HepG2 (cell line): ENCODE measurements at regions not wholly inside any gene's neighbourhood (a gene's known extent, or its start where the extent isn't known, plus 50 kb on each side); places are given as distances from the start of the nearest gene placed in this dataset.

Source experiments
- ATAC-seq: fragments of 200-7000 bp; cut with Tn5 transposase; 3 replicates; pipeline ENCODE4 v1.9.1; 2020; ENCODE audit warnings: mild to moderate bottlenecking, moderate library complexity
- BruUV-seq: library from RNA; stranded (reverse); fragments of 400-500 nt; replicated peaks from 2 replicates; lab custom pipeline; 2021; lab: Mats Ljungman, UMichigan
- CTCF ChIA-PET: fragments of 300-600 bp; formaldehyde crosslinking; extraction: SDS; loops from one replicate; lab custom pipeline; 2021; ENCODE audit warnings: low total read pairs, inconsistent platforms, low intra/inter-chr PET ratio; lab: Yijun Ruan, JAX
- POLR2A ChIA-PET: fragments of 350-600 bp; sonication (Branson Sonifier 250); formaldehyde crosslinking; loops from one replicate; lab custom pipeline; 2020; ENCODE audit warnings: antibody characterized with exemption, inconsistent platforms; lab: Yijun Ruan, JAX
- DNase-seq: peaks from one replicate; pipeline ENCODE4 v3.0.0-alpha.2; 2015; ENCODE audit warnings: low spot score
- FAIRE-seq: peaks from 3 replicates; lab custom pipeline; 2011; peaks lifted over from hg19 to GRCh38; lab: Jason Lieb, UNC
- H2AFZ ChIP-seq: one replicate; pipeline ENCODE4 v1.6.1; 2011; ENCODE audit warnings: low read length, inconsistent platforms
- H3K27ac ChIP-seq: fragments of 300-600 bp; 3 replicates; pipeline ENCODE4 v1.8.0; 2011; ENCODE audit warnings: mixed run types, mild to moderate bottlenecking, mixed read lengths, low read length, inconsistent platforms; ENCODE audit not compliant: insufficient read depth; ENCODE audit errors: extremely low read length
- H3K27me3 ChIP-seq, 2 experiments: fragments of 200-600 bp in 1 of 2; 2 replicates in 1 of 2; 3 replicates in 1 of 2; pipeline versions ENCODE4 v1.6.0 to v1.8.0; 2011; ENCODE audit warnings: low read length in 2 of 2, mild to moderate bottlenecking in 2 of 2, moderate library complexity in 2 of 2, inconsistent platforms in 1 of 2; ENCODE audit not compliant: insufficient read depth in 2 of 2, control insufficient read depth in 1 of 2
- H3K36me3 ChIP-seq, 2 experiments: fragments of 200-600 bp in 1 of 2; replicated peaks in 1 of 2; 2 replicates in 1 of 2; 3 replicates in 1 of 2; pipeline versions ENCODE4 v1.5.1 to v1.8.0; 2011; ENCODE audit warnings: low read length in 2 of 2, inconsistent platforms in 1 of 2; ENCODE audit not compliant: insufficient read depth in 2 of 2, control insufficient read depth in 1 of 2
- H3K4me1 ChIP-seq: 2 replicates; pipeline ENCODE4 v1.5.1; 2012; ENCODE audit warnings: low read length, inconsistent platforms; ENCODE audit not compliant: insufficient read depth
- H3K4me2 ChIP-seq: 2 replicates; pipeline ENCODE4 v1.6.0; 2011; ENCODE audit warnings: low read depth, low read length, inconsistent platforms
- H3K4me3 ChIP-seq, 3 experiments: fragments of 200-600 bp in 1 of 3; sonication (generic), shearing (Covaris generic) in 1 of 3; replicated peaks in 1 of 3; 2 replicates each; pipeline ENCODE4 v1.5.1; 2011 to 2016; ENCODE audit warnings: low read length in 3 of 3, inconsistent platforms in 2 of 3, low read depth in 2 of 3, mild to moderate bottlenecking in 2 of 3, control low read depth in 1 of 3, mixed read lengths in 1 of 3; ENCODE audit not compliant: insufficient read depth in 1 of 3
- H3K79me2 ChIP-seq: one replicate; pipeline ENCODE4 v1.6.1; 2011; ENCODE audit warnings: low read length, inconsistent platforms; ENCODE audit not compliant: insufficient read depth
- H3K9ac ChIP-seq: 2 replicates; pipeline ENCODE4 v1.6.0; 2011; ENCODE audit warnings: mild to moderate bottlenecking, low read depth, low read length, inconsistent platforms; ENCODE audit not compliant: insufficient read depth
- H3K9me3 ChIP-seq: 2 replicates; pipeline ENCODE4 v1.5.1; 2012; ENCODE audit warnings: mild to moderate bottlenecking, low read length
- H4K20me1 ChIP-seq: 2 replicates; pipeline ENCODE4 v1.6.0; 2011; ENCODE audit warnings: inconsistent platforms, mild to moderate bottlenecking, low read length, moderate library complexity; ENCODE audit not compliant: insufficient read depth
- FOXO1 ChIP-seq: sonication (generic); formaldehyde crosslinking; IDR thresholded peaks from 2 replicates; pipeline ENCODE4 v1.4.0; 2020; ENCODE audit warnings: missing genetic modification reagents
- NR2F2 ChIP-seq: IDR thresholded peaks from 2 replicates; pipeline ENCODE4 v1.6.1; 2012; ENCODE audit warnings: low read depth, inconsistent platforms, borderline replicate concordance
- SMAD3 ChIP-seq: sonication (generic); formaldehyde crosslinking; IDR thresholded peaks from 2 replicates; pipeline ENCODE4 v1.4.0; 2020; ENCODE audit warnings: missing genetic modification reagents
- SOX5 ChIP-seq: IDR thresholded peaks from 2 replicates; pipeline ENCODE4 v1.6.1; 2016; ENCODE audit warnings: borderline replicate concordance
- in situ Hi-C: cut with HindIII; loops from 2 replicates; pipeline ENCODE4 v1.10.0; 2017; ENCODE audit warnings: low pct_unique_long_range_greater_than_20kb; ENCODE audit not compliant: extremely low pct_ligation_motif_present
- intact Hi-C: fragments of 100-400 bp; cut with micrococcal nuclease; formaldehyde crosslinking; loops from one replicate; pipeline ENCODE4 v1.10.0; 2022; ENCODE audit not compliant: unreplicated experiment
- TF ChIP-seq, protein P1 (sequence below): IDR thresholded peaks from 2 replicates; pipeline ENCODE4 v1.6.1; 2012; ENCODE audit warnings: low read depth, low read length, improper control_type of control experiment
- TF ChIP-seq, protein P2 (sequence below): sonication (generic); formaldehyde crosslinking; IDR thresholded peaks from 2 replicates; pipeline ENCODE4 v1.5.1; 2020; ENCODE audit warnings: missing genetic modification reagents, mild to moderate bottlenecking, borderline replicate concordance
- TF ChIP-seq, protein P3 (sequence below), 2 experiments: fragments of 450-650 bp in 1 of 2; sonication (generic) in 1 of 2; formaldehyde crosslinking in 1 of 2; IDR thresholded peaks; 2 replicates each; pipeline versions ENCODE4 v1.6.1 to v1.8.0; 2016 to 2022; ENCODE audit warnings: antibody characterized with exemption in 1 of 2, mild to moderate bottlenecking in 1 of 2, missing genetic modification reagents in 1 of 2

DNA sequence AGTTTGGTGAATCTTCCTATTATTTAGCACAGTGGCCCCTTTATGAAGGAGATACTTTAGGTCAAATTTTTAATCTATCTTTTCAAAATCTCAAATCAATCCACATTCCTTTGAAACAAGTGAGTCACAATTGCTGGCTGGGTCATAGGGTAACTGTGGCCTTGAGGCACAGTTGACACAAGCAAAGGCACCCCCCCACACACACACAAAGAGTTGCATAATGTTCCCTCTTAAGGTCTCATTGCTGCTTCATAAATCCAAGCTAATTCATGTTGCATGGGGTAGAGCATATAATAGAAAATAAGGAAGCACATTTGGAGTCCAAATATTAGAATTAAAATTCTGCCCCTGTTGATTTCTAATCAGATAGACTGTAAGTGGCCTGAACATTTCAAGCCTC, 171.5 kb downstream of the DLEU7 start:
- Histone ChIP-seq H3K27me3 (no peaks in the 10 kb centered on the region; a peak in 1 of 5 replicates), H4K20me1 (no peaks in the 10 kb centered on the region), H3K4me2 (0 out of 2 replicates have a peak overlapping the region, but pooled peaks have one; percentile 1), H3K9me3 (no peaks in the 10 kb centered on the region), H3K4me1 (peaks cover 29% of the 10 kb centered on the region), H3K9ac (no peak overlapping the region), H3K27ac (no peak overlapping the region), H3K4me3 (no peak overlapping the region), H2AFZ (no peak overlapping the region), H3K79me2 (no peaks in the 10 kb centered on the region), H3K36me3 (peaks cover 0 to 1% of the 10 kb centered on the region in 2 experiments; a peak in 2 of 5 replicates)
- CTCF ChIA-PET: no interaction called here
- intact Hi-C loops: no loop called here
- FAIRE-seq: peak; percentile 82
- peak; percentile 86 for DNase-seq
- no TSS peak for BruUV-seq
- ATAC-seq: peak; percentile 94
- in situ Hi-C loops: no loop called here
- POLR2A ChIA-PET: no interaction called here
- TF ChIP-seq FOXO1 (peak; percentile 60; the same call in 1 of the 2 replicates), SOX5 (peak; percentile 79), SMAD3 (CRISPR knock-in tag) (peak; percentile 63; the same call in 1 of the 2 replicates), NR2F2 (peak; percentile 26; the same call in 1 of the 2 replicates)
- TF ChIP-seq, protein P1, sequence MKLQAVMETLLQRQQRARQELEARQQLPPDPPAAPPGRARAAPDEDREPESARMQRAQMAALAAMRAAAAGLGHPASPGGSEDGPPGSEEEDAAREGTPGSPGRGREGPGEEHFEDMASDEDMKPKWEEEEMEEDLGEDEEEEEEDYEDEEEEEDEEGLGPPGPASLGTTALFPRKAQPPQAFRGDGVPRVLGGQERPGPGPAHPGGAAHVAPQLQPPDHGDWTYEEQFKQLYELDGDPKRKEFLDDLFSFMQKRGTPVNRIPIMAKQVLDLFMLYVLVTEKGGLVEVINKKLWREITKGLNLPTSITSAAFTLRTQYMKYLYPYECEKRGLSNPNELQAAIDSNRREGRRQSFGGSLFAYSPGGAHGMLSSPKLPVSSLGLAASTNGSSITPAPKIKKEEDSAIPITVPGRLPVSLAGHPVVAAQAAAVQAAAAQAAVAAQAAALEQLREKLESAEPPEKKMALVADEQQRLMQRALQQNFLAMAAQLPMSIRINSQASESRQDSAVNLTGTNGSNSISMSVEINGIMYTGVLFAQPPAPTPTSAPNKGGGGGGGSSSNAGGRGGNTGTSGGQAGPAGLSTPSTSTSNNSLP: peak; percentile 76; the same call in 1 of the 2 replicates
- TF ChIP-seq, protein P2, sequence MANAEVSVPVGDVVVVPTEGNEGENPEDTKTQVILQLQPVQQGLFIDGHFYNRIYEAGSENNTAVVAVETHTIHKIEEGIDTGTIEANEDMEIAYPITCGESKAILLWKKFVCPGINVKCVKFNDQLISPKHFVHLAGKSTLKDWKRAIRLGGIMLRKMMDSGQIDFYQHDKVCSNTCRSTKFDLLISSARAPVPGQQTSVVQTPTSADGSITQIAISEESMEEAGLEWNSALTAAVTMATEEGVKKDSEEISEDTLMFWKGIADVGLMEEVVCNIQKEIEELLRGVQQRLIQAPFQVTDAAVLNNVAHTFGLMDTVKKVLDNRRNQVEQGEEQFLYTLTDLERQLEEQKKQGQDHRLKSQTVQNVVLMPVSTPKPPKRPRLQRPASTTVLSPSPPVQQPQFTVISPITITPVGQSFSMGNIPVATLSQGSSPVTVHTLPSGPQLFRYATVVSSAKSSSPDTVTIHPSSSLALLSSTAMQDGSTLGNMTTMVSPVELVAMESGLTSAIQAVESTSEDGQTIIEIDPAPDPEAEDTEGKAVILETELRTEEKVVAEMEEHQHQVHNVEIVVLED (CRISPR knock-in tag): no peak
- TF ChIP-seq, protein P3, sequence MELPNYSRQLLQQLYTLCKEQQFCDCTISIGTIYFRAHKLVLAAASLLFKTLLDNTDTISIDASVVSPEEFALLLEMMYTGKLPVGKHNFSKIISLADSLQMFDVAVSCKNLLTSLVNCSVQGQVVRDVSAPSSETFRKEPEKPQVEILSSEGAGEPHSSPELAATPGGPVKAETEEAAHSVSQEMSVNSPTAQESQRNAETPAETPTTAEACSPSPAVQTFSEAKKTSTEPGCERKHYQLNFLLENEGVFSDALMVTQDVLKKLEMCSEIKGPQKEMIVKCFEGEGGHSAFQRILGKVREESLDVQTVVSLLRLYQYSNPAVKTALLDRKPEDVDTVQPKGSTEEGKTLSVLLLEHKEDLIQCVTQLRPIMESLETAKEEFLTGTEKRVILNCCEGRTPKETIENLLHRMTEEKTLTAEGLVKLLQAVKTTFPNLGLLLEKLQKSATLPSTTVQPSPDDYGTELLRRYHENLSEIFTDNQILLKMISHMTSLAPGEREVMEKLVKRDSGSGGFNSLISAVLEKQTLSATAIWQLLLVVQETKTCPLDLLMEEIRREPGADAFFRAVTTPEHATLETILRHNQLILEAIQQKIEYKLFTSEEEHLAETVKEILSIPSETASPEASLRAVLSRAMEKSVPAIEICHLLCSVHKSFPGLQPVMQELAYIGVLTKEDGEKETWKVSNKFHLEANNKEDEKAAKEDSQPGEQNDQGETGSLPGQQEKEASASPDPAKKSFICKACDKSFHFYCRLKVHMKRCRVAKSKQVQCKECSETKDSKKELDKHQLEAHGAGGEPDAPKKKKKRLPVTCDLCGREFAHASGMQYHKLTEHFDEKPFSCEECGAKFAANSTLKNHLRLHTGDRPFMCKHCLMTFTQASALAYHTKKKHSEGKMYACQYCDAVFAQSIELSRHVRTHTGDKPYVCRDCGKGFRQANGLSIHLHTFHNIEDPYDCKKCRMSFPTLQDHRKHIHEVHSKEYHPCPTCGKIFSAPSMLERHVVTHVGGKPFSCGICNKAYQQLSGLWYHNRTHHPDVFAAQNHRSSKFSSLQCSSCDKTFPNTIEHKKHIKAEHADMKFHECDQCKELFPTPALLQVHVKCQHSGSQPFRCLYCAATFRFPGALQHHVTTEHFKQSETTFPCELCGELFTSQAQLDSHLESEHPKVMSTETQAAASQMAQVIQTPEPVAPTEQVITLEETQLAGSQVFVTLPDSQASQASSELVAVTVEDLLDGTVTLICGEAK (IDR thresholded peaks at IDR 0.05): no peak
- TF ChIP-seq, protein P3 (CRISPR knock-in tag; IDR thresholded peaks at IDR 0.05): no peak; the same call in 1 of the 2 replicates
